HUES48 (cell line): ENCODE measurements at regions not wholly inside any gene's neighbourhood (a gene's known extent, or its start where the extent isn't known, plus 50 kb on each side); places are given as distances from the start of the nearest gene placed in this dataset.

ENCODE experiments used
- H3K27ac ChIP-seq: one replicate; pipeline ENCODE4 v1.7.0; 2013; ENCODE audit warnings: low read depth, low read length, inconsistent platforms
- H3K27me3 ChIP-seq: 2 replicates; pipeline ENCODE4 v1.6.1; 2013; ENCODE audit warnings: mild to moderate bottlenecking, low read length; ENCODE audit not compliant: control insufficient read depth, insufficient read depth
- H3K36me3 ChIP-seq: 2 replicates; pipeline ENCODE4 v1.6.1; 2013; ENCODE audit warnings: low read length; ENCODE audit not compliant: control insufficient read depth, insufficient read depth
- H3K4me1 ChIP-seq: 2 replicates; pipeline ENCODE4 v1.6.1; 2013; ENCODE audit warnings: mild to moderate bottlenecking, low read length; ENCODE audit not compliant: control insufficient read depth, insufficient read depth
- H3K4me3 ChIP-seq: 2 replicates; pipeline ENCODE4 v1.5.1; 2013; ENCODE audit warnings: mild to moderate bottlenecking, low read depth, low read length
- H3K9ac ChIP-seq: 2 replicates; pipeline ENCODE4 v1.6.1; 2013; ENCODE audit warnings: mild to moderate bottlenecking, low read depth, low read length, moderate library complexity
- H3K9me3 ChIP-seq: 2 replicates; pipeline ENCODE4 v1.6.1; 2013; ENCODE audit warnings: low read length; ENCODE audit not compliant: control insufficient read depth, insufficient read depth

DNA sequence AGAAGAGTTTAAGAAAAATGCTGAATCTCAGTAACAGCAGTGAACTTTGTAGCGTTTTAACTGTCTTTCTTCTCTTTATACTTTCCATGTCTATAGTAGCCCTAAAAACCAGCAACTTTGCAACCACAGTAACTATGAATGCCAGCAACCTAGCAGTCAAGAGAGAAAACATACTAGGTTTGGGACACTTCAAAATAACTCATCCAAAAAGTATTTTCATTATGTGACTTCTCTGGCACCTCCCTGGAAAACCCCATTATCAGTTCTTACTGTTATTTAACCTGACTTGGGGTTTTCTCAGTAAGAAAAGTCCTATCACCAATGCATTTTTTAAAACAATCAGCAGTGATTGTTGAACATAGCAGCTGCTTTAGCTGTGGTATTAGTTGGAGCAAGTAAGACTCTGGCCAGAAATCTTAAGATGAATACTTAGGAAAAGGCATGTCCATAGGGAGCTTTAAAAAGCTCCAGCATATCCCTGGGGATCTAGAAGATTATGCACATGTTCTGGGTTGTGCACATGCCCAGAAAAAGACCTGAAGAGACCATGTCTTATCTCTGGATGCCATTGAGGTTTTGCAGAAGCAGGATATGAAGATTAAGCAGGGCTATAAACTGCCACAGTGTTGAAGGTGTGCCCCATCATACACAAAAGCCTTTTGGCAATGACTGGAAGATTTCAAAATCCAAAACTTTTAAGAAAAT lies 411.3 kb downstream of the CMPK2 start:
- no peaks in the 10 kb centered on the region for H3K36me3 ChIP-seq
- peaks cover 4% of the 10 kb centered on the region; the same call in 1 of the 2 replicates for H3K4me1 ChIP-seq
- H3K27me3 ChIP-seq = no peaks in the 10 kb centered on the region
- H3K9me3 ChIP-seq = no peaks in the 10 kb centered on the region
- H3K9ac ChIP-seq = no peak overlapping the region
- no peak overlapping the region for H3K4me3 ChIP-seq
- H3K27ac ChIP-seq = no peak overlapping the region

DNA sequence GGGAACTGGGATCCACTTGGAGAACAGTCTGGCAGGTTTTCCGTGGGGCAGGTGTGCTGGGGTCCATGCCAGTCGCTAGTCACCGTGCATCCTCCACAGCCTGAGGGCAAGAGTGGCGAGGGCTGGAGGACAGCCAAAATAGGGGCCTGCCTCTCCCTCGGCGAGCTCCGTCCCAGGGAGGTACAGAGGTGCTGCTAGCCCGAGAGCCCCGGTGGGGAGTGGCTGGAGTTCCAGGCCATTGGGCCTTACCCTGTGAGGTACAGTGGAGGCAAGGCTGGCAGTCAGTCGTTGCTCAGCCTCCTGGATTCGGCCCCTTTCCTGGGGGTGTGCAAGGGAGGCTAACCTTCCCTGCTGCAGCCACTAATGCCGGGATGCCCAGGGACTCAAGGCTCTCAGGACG lies 406.6 kb downstream of the CMPK2 start:
- no peaks in the 10 kb centered on the region for H3K36me3 ChIP-seq
- H3K27ac ChIP-seq = no peak overlapping the region
- H3K9me3 ChIP-seq = no peaks in the 10 kb centered on the region
- no peak overlapping the region for H3K4me3 ChIP-seq
- H3K4me1 ChIP-seq = no peaks in the 10 kb centered on the region
- no peak overlapping the region for H3K9ac ChIP-seq
- H3K27me3 ChIP-seq = no peaks in the 10 kb centered on the region

DNA sequence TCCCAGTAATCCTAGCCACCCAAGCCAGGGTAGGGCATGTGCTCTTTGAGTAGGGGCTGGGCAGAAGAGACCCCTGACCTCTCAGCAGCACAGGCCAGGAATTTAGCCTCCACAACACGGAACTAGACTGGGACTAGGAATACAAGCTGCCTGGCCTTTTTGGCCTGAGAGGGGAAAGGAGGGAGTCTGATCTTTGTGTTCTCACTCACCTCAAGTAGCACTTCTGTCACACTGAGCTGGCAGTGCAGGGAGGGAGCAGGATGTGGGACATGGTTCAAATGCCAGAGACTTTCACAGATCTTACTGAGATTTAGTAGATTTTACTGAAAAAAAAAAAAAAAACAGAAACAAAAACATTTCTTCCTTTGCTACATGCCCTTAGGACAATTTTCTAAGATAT lies 395.2 kb downstream of the CMPK2 start:
- Histone ChIP-seq H3K27me3 (no peaks in the 10 kb centered on the region), H3K4me1 (no peaks in the 10 kb centered on the region), H3K9me3 (0 out of 2 replicates have a peak, but pooled peaks cover 4% of the 10 kb centered on the region), H3K27ac (no peak overlapping the region), H3K9ac (no peak overlapping the region), H3K36me3 (no peaks in the 10 kb centered on the region), H3K4me3 (no peak overlapping the region)

GRCh38 chr2:6471419-6471818 lies 394.3 kb downstream of the CMPK2 start:
- Histone ChIP-seq H3K36me3 (no peaks in the 10 kb centered on the region), H3K9ac (no peak overlapping the region)

GRCh38 chr2:6474161-6475140 lies 391.3 kb downstream of the CMPK2 start:
- Histone ChIP-seq H3K27me3 (no peaks in the 10 kb centered on the region), H3K4me1 (no peaks in the 10 kb centered on the region), H3K36me3 (no peaks in the 10 kb centered on the region), H3K9ac (no peak overlapping the region), H3K9me3 (peaks cover 6% of the 10 kb centered on the region), H3K4me3 (no peak overlapping the region), H3K27ac (no peak overlapping the region)

More at GRCh38 chr2:6471419-6471818, 394.3 kb downstream of the CMPK2 start:
- H3K9me3 ChIP-seq = 0 out of 2 replicates have a peak, but pooled peaks cover 4% of the 10 kb centered on the region
- H3K27me3 ChIP-seq = no peaks in the 10 kb centered on the region
- H3K4me3 ChIP-seq = no peak overlapping the region
- no peaks in the 10 kb centered on the region for H3K4me1 ChIP-seq
- no peak overlapping the region for H3K27ac ChIP-seq

GRCh38 chr2:6475155-6475940 lies 390.4 kb downstream of the CMPK2 start:
- no peak overlapping the region for H3K27ac ChIP-seq

DNA sequence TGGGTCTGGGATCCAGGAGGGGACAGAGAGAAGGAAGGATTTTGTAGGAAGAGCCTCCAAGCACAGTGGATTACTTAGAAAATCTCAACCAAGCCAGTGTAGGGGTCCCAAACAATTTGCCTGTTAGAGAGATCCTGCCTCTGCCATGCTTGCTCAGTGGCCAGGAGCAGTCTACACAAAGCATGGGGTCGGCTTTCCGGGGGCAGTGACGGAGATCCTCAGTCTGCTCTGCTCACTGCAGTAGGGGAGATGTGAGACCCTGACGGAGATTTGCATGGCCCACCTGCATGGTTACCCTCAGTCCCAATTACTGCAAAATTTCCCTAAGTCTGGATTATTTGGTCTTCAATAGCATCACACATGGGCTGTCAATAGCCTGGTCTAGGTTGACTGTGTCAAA lies 385.2 kb downstream of the CMPK2 start:
- H3K36me3 ChIP-seq = no peaks in the 10 kb centered on the region
- H3K27ac ChIP-seq = no peak overlapping the region
- H3K9ac ChIP-seq = no peak overlapping the region
- H3K4me3 ChIP-seq = no peak overlapping the region
- no peaks in the 10 kb centered on the region for H3K4me1 ChIP-seq
- H3K27me3 ChIP-seq = no peaks in the 10 kb centered on the region
- H3K9me3 ChIP-seq = peaks cover 15% of the 10 kb centered on the region

More at GRCh38 chr2:6475155-6475940, 390.4 kb downstream of the CMPK2 start:
- Histone ChIP-seq H3K4me3 (no peak overlapping the region), H3K9ac (no peak overlapping the region), H3K36me3 (no peaks in the 10 kb centered on the region), H3K4me1 (no peaks in the 10 kb centered on the region), H3K9me3 (peaks cover 9% of the 10 kb centered on the region), H3K27me3 (no peaks in the 10 kb centered on the region)

- H3K27me3 ChIP-seq = no peaks in the 10 kb centered on the region
- H3K9me3 ChIP-seq = peaks cover 15% of the 10 kb centered on the region
- no peak overlapping the region for H3K27ac ChIP-seq
- no peaks in the 10 kb centered on the region for H3K4me1 ChIP-seq
- H3K36me3 ChIP-seq = no peaks in the 10 kb centered on the region
- H3K4me3 ChIP-seq = no peak overlapping the region
- no peak overlapping the region for H3K9ac ChIP-seq
Measured at GRCh38 chr2:6482256-6482655, 383.5 kb downstream of the CMPK2 start.

GRCh38 chr2:6487765-6488164 lies 377.9 kb downstream of the CMPK2 start:
- Histone ChIP-seq H3K4me1 (no peaks in the 10 kb centered on the region), H3K27ac (no peak overlapping the region), H3K4me3 (no peak overlapping the region), H3K36me3 (no peaks in the 10 kb centered on the region), H3K9ac (no peak overlapping the region), H3K27me3 (no peaks in the 10 kb centered on the region), H3K9me3 (no peaks in the 10 kb centered on the region)

GRCh38 chr2:6492573-6492972 lies 373.1 kb downstream of the CMPK2 start:
- no peaks in the 10 kb centered on the region for H3K9me3 ChIP-seq
- no peaks in the 10 kb centered on the region for H3K36me3 ChIP-seq
- no peaks in the 10 kb centered on the region for H3K4me1 ChIP-seq
- no peaks in the 10 kb centered on the region for H3K27me3 ChIP-seq
- no peak overlapping the region for H3K9ac ChIP-seq
- no peak overlapping the region for H3K27ac ChIP-seq
- no peak overlapping the region for H3K4me3 ChIP-seq
